Keratinocyte (primary cell): ENCODE measurements at regions not wholly inside any gene's neighbourhood (a gene's known extent, or its start where the extent isn't known, plus 50 kb on each side); places are given as distances from the start of the nearest gene placed in this dataset.

ENCODE experiments used
- DNase-seq: peaks from one replicate; pipeline ENCODE4 v3.0.0-alpha.2; 2011; ENCODE audit warnings: low read depth, missing footprints, low spot score
- FAIRE-seq: peaks from 2 replicates; lab custom pipeline; 2011; peaks lifted over from hg19 to GRCh38; lab: Jason Lieb, UNC
- H2AFZ ChIP-seq: 2 replicates; pipeline ENCODE4 v1.6.0; 2012; ENCODE audit warnings: low read length, control low read depth, inconsistent platforms; ENCODE audit not compliant: control insufficient read depth
- H3K27ac ChIP-seq: 2 replicates; pipeline ENCODE4 v1.5.1; 2011; ENCODE audit warnings: low read length; ENCODE audit not compliant: control insufficient read depth, insufficient read depth
- H3K27me3 ChIP-seq: 3 replicates; pipeline ENCODE4 v1.6.0; 2011; ENCODE audit warnings: low read length; ENCODE audit not compliant: control insufficient read depth, insufficient read depth; ENCODE audit errors: extremely low read depth
- H3K36me3 ChIP-seq, 2 experiments: 2 replicates in 1 of 2; 3 replicates in 1 of 2; pipeline ENCODE4 v1.5.1; 2011; ENCODE audit warnings: low read length in 2 of 2, mild to moderate bottlenecking in 1 of 2; ENCODE audit not compliant: control insufficient read depth in 2 of 2, insufficient read depth in 2 of 2; ENCODE audit errors: extremely low read depth in 1 of 2
- H3K4me1 ChIP-seq: 3 replicates; pipeline ENCODE4 v1.5.1; 2011; ENCODE audit warnings: low read length; ENCODE audit not compliant: control insufficient read depth, insufficient read depth; ENCODE audit errors: extremely low read depth
- H3K4me2 ChIP-seq: 3 replicates; pipeline ENCODE4 v1.6.0; 2011; ENCODE audit warnings: low read depth, low read length; ENCODE audit not compliant: control insufficient read depth, insufficient read depth; ENCODE audit errors: extremely low read depth
- H3K4me3 ChIP-seq, 3 experiments: fragments of 200-600 bp in 1 of 3; sonication (generic) in 1 of 3; 2 replicates in 2 of 3; 3 replicates in 1 of 3; pipeline ENCODE4 v1.5.1; 2011 to 2016; ENCODE audit warnings: low read length in 3 of 3, mild to moderate bottlenecking in 3 of 3, control low read depth in 2 of 3, inconsistent platforms in 1 of 3, low read depth in 1 of 3, mixed read lengths in 1 of 3, mixed run types in 1 of 3, moderate library complexity in 1 of 3; ENCODE audit not compliant: control insufficient read depth in 2 of 3, insufficient read depth in 2 of 3; ENCODE audit errors: extremely low read depth in 1 of 3
- H3K79me2 ChIP-seq: 2 replicates; pipeline ENCODE4 v1.6.0; 2012; ENCODE audit warnings: low read length; ENCODE audit not compliant: control insufficient read depth, insufficient read depth
- H3K9ac ChIP-seq: 3 replicates; pipeline ENCODE4 v1.6.0; 2011; ENCODE audit warnings: low read length; ENCODE audit not compliant: control insufficient read depth, insufficient read depth; ENCODE audit errors: extremely low read depth
- H3K9me1 ChIP-seq: 3 replicates; pipeline ENCODE4 v1.6.0; 2011; ENCODE audit warnings: low read length; ENCODE audit not compliant: control insufficient read depth, insufficient read depth; ENCODE audit errors: extremely low read depth
- H3K9me3 ChIP-seq: 2 replicates; pipeline ENCODE4 v1.5.1; 2012; ENCODE audit warnings: low read depth, low read length; ENCODE audit not compliant: control insufficient read depth
- H4K20me1 ChIP-seq: 3 replicates; pipeline ENCODE4 v1.6.0; 2011; ENCODE audit warnings: low read length; ENCODE audit not compliant: control insufficient read depth, insufficient read depth; ENCODE audit errors: extremely low read depth
- EZH2 ChIP-seq: IDR thresholded peaks from one replicate; pipeline ENCODE4 v1.6.1; 2012; ENCODE audit warnings: inconsistent platforms, mild to moderate bottlenecking, low read length, moderate library complexity
- dilution Hi-C: fragments of 300-500 bp; cut with MboI; formaldehyde crosslinking; loops from one replicate; pipeline ENCODE4 v1.7.0; 2020; ENCODE audit warnings: low sequenced_read_pairs; ENCODE audit not compliant: extremely low pct_ligation_motif_present
- TF ChIP-seq, protein P1 (sequence below), 3 experiments: IDR thresholded peaks in 1 of 3; conservative IDR thresholded peaks in 1 of 3; optimal IDR thresholded peaks in 1 of 3; 2 replicates in 2 of 3; 3 replicates in 1 of 3; pipeline versions ENCODE3 to v1.5.1; 2011; ENCODE audit warnings: low read length in 3 of 3, mild to moderate bottlenecking in 3 of 3, moderate library complexity in 2 of 3, control low read depth in 1 of 3, inconsistent platforms in 1 of 3; ENCODE audit not compliant: insufficient read depth in 2 of 3; ENCODE audit errors: extremely low read depth in 1 of 3

- FAIRE-seq: no peak
- no peaks in the 10 kb centered on the region for H4K20me1 ChIP-seq
- no peak overlapping the region for H3K9ac ChIP-seq
- no peak overlapping the region for H3K4me3 ChIP-seq
- no peak overlapping the region for H3K27ac ChIP-seq
- H3K36me3 ChIP-seq: no peaks in the 10 kb centered on the region
- TF ChIP-seq, protein P1, sequence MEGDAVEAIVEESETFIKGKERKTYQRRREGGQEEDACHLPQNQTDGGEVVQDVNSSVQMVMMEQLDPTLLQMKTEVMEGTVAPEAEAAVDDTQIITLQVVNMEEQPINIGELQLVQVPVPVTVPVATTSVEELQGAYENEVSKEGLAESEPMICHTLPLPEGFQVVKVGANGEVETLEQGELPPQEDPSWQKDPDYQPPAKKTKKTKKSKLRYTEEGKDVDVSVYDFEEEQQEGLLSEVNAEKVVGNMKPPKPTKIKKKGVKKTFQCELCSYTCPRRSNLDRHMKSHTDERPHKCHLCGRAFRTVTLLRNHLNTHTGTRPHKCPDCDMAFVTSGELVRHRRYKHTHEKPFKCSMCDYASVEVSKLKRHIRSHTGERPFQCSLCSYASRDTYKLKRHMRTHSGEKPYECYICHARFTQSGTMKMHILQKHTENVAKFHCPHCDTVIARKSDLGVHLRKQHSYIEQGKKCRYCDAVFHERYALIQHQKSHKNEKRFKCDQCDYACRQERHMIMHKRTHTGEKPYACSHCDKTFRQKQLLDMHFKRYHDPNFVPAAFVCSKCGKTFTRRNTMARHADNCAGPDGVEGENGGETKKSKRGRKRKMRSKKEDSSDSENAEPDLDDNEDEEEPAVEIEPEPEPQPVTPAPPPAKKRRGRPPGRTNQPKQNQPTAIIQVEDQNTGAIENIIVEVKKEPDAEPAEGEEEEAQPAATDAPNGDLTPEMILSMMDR (optimal IDR thresholded peaks at IDR 0.05 in 1 of 3, IDR thresholded peaks at IDR 0.05 in 1 of 3, conservative IDR thresholded peaks at IDR 0.05 in 1 of 3; ENCODE audit: extremely low read depth in 1 of 3, insufficient read depth in 2 of 3, low read length in 3 of 3): no peak
- no peak for TF ChIP-seq EZH2
- no peaks in the 10 kb centered on the region for H3K79me2 ChIP-seq
- no peak for DNase-seq
- H3K4me1 ChIP-seq: no peaks in the 10 kb centered on the region
- H3K9me3 ChIP-seq: peaks cover 18% of the 10 kb centered on the region
- H3K9me1 ChIP-seq: no peaks in the 10 kb centered on the region
- H3K4me2 ChIP-seq: no peak overlapping the region
- dilution Hi-C loops: no loop called here
- H3K27me3 ChIP-seq: no peaks in the 10 kb centered on the region
- no peak overlapping the region for H2AFZ ChIP-seq
Observed at GRCh38 chr22:49617264-49617663, 210.4 kb downstream of the BRD1 start.

DNA sequence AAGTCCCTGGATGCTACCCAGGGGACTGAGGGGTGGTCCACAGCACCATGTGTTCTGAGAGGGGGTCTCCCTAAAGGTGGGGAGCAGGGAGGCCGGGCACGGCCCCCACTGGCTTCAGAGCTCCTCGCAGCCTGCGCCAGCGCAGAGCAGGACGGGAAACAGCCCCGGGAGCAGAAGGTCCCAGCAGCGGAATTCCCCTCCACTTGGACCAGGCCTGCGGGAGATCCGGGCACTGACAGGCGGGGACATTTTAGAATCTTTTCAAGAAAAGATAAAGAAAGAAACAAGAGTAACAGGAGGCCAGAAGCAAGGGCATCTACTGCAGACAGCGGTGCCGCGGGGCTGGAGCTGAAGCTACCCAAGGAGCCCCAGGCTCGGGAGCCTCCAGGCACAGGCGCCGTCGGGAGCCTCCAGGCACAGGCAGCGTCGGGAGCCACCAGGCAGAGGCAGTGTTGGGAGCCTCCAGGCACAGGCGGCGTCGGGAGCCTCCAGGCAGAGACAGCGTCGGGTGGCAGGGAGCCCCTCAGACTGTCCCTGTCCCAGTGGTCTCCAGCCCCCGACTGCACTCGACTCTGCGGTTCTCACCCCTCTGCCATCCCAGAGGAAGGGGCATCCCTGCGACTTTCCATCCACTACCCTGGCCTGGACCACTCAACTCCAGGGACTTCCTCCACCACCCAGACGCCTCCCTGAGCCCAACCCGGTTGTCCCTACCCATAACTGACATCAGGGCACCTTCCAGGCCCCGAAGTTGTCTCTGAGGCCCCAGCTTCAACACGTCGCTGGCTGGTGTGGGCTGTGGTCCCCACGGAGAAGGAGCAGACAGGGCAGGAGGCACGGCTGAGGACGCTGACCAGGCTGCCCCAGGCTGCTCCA lies 211.1 kb downstream of the BRD1 start:
- Histone ChIP-seq H4K20me1 (no peaks in the 10 kb centered on the region), H3K79me2 (no peaks in the 10 kb centered on the region), H3K36me3 (no peaks in the 10 kb centered on the region), H2AFZ (no peak overlapping the region), H3K4me1 (no peaks in the 10 kb centered on the region), H3K27ac (no peak overlapping the region), H3K4me2 (no peak overlapping the region), H3K4me3 (no peak overlapping the region), H3K27me3 (no peaks in the 10 kb centered on the region), H3K9me3 (peaks cover 18% of the 10 kb centered on the region), H3K9ac (no peak overlapping the region), H3K9me1 (no peaks in the 10 kb centered on the region)
- DNase-seq: no peak
- no peak for FAIRE-seq
- TF ChIP-seq, protein P1 (optimal IDR thresholded peaks at IDR 0.05 in 1 of 3, IDR thresholded peaks at IDR 0.05 in 1 of 3, conservative IDR thresholded peaks at IDR 0.05 in 1 of 3; ENCODE audit: extremely low read depth in 1 of 3, insufficient read depth in 2 of 3, low read length in 3 of 3): no peak
- dilution Hi-C loops: no loop called here
